Neural cell (in vitro differentiated cells): ENCODE measurements at regions not wholly inside any gene's neighbourhood (a gene's known extent, or its start where the extent isn't known, plus 50 kb on each side); places are given as distances from the start of the nearest gene placed in this dataset.

Experiments
- CTCF ChIP-seq: fragments of 450-650 bp; IDR thresholded peaks from 2 replicates; pipeline ENCODE4 v1.5.1; 2014; ENCODE audit warnings: antibody characterized with exemption, mild to moderate bottlenecking, moderate library complexity; ENCODE audit not compliant: poor library complexity, severe bottlenecking
- EZH2 ChIP-seq: fragments of 200-600, 300-800 bp; shearing (Covaris generic), sonication (generic); IDR thresholded peaks from 2 replicates; pipeline ENCODE4 v1.6.1; 2014; ENCODE audit warnings: antibody characterized with exemption, low read length, borderline replicate concordance, mild to moderate bottlenecking; ENCODE audit not compliant: insufficient read depth, poor library complexity, severe bottlenecking
- POLR2AphosphoS5 ChIP-seq: IDR thresholded peaks from 2 replicates; pipeline ENCODE4 v1.6.1; 2012
- RAD21 ChIP-seq: fragments of 450-650 bp; conservative IDR thresholded peaks from 2 replicates; pipeline ENCODE4 v1.6.1; 2014; ENCODE audit warnings: antibody characterized with exemption, mild to moderate bottlenecking, moderate library complexity
- REST ChIP-seq: IDR thresholded peaks from 2 replicates; pipeline ENCODE4 v1.6.1; 2012; ENCODE audit warnings: borderline replicate concordance
- TAF1 ChIP-seq: IDR thresholded peaks from 2 replicates; pipeline ENCODE4 v1.6.1; 2012; ENCODE audit warnings: low read depth

GRCh38 chr14:56002876-56003625 is 115.2 kb upstream of the PELI2 start:
- TF ChIP-seq EZH2 (no peak), POLR2AphosphoS5 (no peak), RAD21 (no peak), CTCF (no peak), REST (no peak), TAF1 (no peak)
